GM21515 (cell line): ENCODE measurements at regions not wholly inside any gene's neighbourhood (a gene's known extent, or its start where the extent isn't known, plus 50 kb on each side); places are given as distances from the start of the nearest gene placed in this dataset.
"Not testable (repeated sequence)": the region's sequence is repeated elsewhere in the genome, so short reads cannot be mapped to it uniquely, and the experiment has no call there.

Experiments used
- ATAC-seq: cut with Tn5 transposase; IDR thresholded peaks from one replicate; pipeline ENCODE4 v1.9.1; 2021; ENCODE audit not compliant: unreplicated experiment

GRCh38 chr3:80000022-80000421 lies 232.2 kb upstream of the ROBO1 start:
- ATAC-seq = no peak

- ATAC-seq = no peak
Measured at GRCh38 chr3:79994397-79994796, 226.6 kb upstream of the ROBO1 start.

GRCh38 chr3:79986338-79986737 lies 218.5 kb upstream of the ROBO1 start:
- no peak for ATAC-seq

- ATAC-seq = no peak
Measured at GRCh38 chr3:79985816-79986215, 218.0 kb upstream of the ROBO1 start.

GRCh38 chr3:79983118-79983517 lies 215.3 kb upstream of the ROBO1 start:
- no peak for ATAC-seq

GRCh38 chr3:79979990-79980389 lies 212.2 kb upstream of the ROBO1 start:
- no peak for ATAC-seq

GRCh38 chr3:79976466-79976865 lies 208.7 kb upstream of the ROBO1 start:
- ATAC-seq = no peak

GRCh38 chr3:79973917-79974595 lies 206.3 kb upstream of the ROBO1 start:
- no peak for ATAC-seq

GRCh38 chr3:79973482-79973881 lies 205.7 kb upstream of the ROBO1 start:
- ATAC-seq = no peak

- ATAC-seq = no peak
Measured at GRCh38 chr3:79968418-79968817, 200.6 kb upstream of the ROBO1 start.

GRCh38 chr3:79960594-79960993 lies 192.8 kb upstream of the ROBO1 start:
- no peak for ATAC-seq

- no peak for ATAC-seq
Measured at GRCh38 chr3:79957066-79957465, 189.3 kb upstream of the ROBO1 start.

GRCh38 chr3:79954756-79955155 lies 187.0 kb upstream of the ROBO1 start:
- no peak for ATAC-seq

GRCh38 chr3:79953591-79954101 lies 185.8 kb upstream of the ROBO1 start:
- ATAC-seq = no peak

GRCh38 chr3:79951426-79951825 lies 183.6 kb upstream of the ROBO1 start:
- ATAC-seq = not testable (repeated sequence)

GRCh38 chr3:79947957-79948356 lies 180.2 kb upstream of the ROBO1 start:
- no peak for ATAC-seq

- ATAC-seq = no peak
Measured at GRCh38 chr3:79947469-79947868, 179.7 kb upstream of the ROBO1 start.

- ATAC-seq = no peak
Measured at GRCh38 chr3:79937567-79937966, 169.8 kb upstream of the ROBO1 start.

GRCh38 chr3:79930196-79930595 lies 162.4 kb upstream of the ROBO1 start:
- no peak for ATAC-seq

- ATAC-seq = no peak
Measured at GRCh38 chr3:79928687-79929408, 161.1 kb upstream of the ROBO1 start.

GRCh38 chr3:79926522-79926921 lies 158.7 kb upstream of the ROBO1 start:
- no peak for ATAC-seq

- ATAC-seq = no peak
Measured at GRCh38 chr3:79922633-79923032, 154.8 kb upstream of the ROBO1 start.
